M059J (cell line): ENCODE measurements at regions not wholly inside any gene's neighbourhood (a gene's known extent, or its start where the extent isn't known, plus 50 kb on each side); places are given as distances from the start of the nearest gene placed in this dataset.
"Not testable (repeated sequence)": the region's sequence is repeated elsewhere in the genome, so short reads cannot be mapped to it uniquely, and the experiment has no call there.

Source experiments
- DNase-seq: peaks from one replicate; pipeline ENCODE4 v3.0.0-alpha.2; 2012; ENCODE audit warnings: low read depth

DNA sequence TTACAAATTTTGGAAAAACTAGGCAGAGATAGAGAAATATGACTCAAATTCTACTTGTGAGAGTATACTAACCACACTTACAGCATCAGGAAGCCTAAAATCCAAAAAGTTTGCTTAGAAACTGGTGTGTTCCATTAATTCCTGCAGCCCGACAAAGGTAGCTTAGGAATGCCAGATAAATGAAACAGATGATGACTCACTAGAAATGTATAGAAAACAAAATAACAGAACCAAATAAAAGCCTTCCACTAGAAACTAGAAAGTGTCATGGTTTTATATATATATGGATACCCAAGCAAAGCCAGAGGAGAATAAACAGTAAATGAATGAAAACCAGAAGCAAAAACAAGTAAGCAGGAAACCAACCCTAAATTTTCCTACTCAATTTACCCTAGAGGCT, 272.2 kb upstream of the PRDM9 start:
- no peak for DNase-seq

DNA sequence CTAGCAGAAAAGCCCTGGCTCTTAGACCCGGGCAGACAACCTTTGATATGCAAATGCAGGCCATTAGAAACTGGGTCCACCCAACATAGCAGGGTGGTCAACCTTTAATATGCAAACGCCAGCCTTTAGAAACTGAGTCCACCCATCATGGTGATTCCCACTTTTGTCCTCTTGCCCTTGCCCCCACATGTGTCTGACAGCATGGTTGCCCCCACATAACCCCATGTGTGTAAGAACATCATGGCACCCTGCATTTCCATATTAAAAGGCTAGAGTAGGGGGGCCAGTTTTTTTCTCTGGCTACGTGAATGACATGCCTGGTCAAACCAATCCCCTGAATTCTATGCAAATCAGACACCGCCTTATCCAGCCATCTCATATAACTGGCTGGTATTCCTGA, 273.2 kb upstream of the PRDM9 start:
- DNase-seq, result no peak

DNA sequence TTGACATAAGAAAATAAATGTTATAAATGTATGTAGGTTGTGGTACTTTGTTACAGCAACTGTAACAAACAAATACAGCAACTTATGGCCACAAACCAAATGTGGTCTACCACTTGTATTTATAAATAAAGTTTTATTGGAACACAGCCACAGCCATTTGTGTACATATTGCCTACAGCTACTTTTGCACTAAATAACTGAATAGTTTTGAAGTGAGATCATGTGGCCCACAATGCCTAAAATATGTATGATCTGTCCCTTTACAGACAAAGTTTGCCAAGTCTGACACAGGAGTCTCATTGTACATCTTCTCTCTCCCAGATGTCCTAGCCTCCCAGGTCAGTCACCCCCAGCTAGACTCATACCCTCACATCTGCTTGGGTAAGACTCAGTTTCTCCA, 283.6 kb upstream of the PRDM9 start:
- peak; percentile 4 for DNase-seq

DNA sequence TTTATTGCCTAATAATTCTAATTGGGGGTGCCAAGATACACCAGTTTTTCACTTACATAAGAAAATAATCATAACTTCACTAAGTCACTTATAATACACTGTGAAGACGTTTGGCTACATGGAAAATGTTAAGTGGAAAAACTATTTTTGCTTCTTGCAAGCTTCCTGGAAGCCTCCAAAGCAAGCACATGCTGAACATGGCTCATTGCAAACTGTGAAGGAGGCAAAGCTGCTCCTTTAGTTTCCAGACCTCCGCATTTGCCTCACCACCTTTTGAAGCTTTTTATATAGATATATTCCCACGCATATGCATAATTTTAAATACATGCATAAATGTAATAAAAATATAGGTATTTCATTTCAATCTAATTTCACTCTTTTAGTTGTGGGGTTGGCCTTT, 285.6 kb upstream of the PRDM9 start:
- no peak for DNase-seq

DNA sequence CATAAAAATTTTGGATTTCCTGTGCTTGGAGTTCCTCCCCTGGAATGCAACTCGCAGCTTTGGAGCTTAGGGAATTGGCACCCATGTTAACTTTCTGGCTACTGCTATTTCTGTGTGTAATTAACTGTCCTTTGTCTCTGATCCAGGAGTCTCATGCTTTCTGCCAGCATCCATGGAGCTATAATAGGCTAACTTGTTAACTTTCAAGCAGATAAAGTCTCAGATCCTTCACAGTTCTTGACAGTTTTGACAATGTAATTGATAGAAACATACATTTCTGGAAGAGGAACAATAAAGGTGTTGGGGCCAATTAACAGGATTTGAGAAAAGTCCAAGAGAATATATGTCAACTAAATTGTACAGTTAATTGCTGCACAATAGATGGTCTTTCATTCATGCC, 290.2 kb upstream of the PRDM9 start:
- no peak for DNase-seq

DNA sequence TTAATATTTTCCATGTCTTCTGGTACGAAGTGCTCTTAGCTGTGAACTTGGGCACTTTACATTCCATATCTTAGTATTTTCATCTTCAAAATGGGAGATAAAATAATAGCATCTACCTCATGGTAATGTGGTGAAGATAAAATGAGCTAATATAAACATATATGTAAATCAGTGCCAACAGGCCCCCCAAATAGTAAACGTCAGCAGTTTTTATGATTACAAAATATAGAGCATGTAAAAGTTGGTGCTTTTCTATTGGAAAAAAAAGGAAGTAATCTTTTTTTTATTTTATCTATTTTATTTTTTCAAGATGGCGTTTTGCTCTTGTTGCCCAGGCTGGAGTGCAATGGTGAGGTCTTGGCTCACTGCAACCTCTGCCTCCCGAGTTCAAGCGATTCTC, 291.1 kb upstream of the PRDM9 start:
- no peak for DNase-seq

DNA sequence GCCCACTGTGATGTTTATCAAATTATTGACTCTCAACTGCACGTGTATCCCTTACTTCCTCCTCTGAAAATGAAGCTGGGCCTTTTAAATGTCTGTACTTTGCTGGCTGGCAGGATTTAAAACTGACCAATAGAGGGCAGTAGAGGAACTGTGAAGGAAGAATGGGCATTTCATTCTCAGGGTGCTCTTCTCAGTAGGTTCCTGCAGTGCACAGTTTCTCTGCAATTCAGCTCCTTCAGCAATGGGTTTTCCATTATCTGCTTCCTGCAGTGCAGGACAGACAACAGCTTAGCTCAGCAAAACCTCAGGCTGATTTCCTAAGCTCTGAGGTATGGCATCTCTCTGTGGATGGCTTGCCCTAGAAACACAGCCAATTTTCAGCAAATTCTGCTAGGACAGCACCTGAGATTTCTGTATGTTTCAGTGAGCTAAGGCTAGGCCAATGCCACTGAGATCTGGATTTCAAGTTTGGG, 298.4 kb upstream of the PRDM9 start:
- DNase-seq, result peak; percentile 19

DNA sequence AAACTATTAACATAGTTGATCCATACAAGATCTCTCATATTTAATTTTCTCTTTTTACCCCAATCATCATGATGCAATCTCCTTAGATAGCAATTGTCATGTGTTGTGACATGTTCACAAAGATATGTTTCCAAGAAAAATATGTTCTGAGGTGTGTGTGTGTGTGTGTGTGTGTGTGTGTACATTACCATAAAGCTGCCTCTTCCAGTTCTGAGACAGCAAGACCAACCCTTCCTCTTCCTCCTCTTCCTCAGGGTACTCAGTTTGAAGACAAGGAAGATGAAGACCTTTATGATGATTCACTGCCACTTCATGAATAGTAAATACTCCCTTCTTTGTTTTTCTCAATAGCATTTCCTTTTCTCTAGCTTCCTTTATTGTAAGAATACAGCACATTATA, 303.3 kb upstream of the PRDM9 start:
- DNase-seq, result no peak

DNA sequence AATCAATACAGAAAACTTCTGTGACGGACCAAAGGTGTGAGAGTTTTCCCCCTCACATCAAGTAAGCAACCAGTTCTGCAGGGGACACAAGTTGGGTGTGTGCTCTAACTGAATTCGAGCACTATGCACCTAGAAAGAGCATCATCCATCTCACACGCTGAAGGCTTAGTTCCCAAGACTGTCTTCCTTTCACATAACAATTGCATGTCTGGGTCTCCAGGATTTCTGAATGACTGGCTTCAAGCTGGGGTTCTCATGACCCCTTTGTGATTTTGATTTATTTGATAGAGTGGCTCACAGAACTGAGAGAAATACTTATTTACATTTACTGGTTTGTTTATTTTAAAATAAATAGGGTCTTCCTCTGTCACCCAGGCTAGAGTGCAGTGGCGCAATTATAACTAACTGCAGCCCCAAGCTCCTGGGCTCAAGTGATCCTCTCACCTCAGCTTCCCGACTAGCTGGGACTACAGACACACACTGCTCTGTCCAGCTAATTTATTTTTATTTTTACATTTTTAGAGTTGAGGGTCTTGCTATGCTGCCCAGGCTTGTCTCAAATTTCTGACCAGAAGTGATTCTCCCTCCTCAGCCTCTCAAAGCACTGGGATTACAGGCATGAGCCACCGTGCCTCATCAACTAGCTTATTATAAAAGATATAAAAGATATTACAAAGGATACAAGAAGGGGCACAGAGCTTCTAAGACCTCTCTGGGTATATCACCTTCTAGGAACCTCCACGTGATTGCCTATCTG, 316.7 kb upstream of the CDH12 start:
- DNase-seq, result no peak

DNA sequence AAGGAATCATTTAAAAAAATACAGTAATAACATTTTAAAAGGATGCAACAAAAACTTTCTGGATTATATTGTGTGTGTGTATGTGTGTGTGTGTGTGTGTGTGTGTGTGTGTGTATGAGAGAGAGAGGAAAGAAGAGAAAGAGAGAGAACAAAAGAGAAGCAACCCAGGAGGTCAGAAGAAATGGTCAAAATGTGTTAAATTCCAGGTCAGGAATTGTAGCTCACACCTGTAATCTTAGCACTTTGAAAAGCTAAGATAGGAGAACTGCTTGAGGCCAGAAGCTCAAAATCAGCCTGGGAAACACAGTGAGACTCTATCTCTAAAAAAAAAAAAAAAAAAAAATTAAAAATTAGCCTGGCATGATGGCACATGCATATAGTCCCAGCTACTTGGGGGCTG, 311.8 kb upstream of the CDH12 start:
- no peak for DNase-seq

DNA sequence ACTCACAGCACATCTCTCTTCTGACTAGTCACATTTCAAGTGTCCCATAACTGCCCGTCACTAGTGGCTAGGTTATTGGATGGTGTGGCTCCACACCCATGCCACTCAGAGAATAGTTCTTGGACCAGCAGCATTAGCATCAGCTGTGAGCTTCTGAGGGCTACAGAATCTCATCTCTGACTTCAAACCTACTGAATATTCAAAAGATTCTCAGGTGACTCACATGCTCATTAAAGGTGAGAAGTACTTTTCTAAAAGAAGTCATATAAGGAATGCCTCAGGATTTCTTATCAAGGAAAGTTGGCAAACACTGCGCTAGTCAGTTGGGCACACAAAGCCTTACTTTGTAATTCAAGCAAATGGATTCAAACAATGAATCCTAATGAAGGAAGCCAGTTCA, 305.0 kb upstream of the CDH12 start:
- DNase-seq, result no peak

DNA sequence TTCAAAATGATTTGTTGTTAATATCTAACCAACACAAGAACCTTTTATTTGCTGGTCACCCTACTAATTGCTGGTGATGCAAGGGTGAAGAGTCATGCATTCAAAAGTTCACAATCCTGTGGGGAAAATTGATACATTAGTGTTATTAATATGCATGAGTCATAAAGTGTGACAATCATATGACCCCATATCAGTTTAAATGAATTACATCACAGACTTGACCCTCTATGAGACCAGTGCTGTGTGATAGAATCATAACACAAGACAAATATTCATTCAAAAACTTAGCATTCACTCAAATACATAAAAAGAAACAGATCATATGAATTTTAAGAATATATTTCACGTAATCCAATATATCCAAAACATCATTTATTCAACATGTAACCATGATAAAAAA, 304.6 kb upstream of the CDH12 start:
- no peak for DNase-seq

DNA sequence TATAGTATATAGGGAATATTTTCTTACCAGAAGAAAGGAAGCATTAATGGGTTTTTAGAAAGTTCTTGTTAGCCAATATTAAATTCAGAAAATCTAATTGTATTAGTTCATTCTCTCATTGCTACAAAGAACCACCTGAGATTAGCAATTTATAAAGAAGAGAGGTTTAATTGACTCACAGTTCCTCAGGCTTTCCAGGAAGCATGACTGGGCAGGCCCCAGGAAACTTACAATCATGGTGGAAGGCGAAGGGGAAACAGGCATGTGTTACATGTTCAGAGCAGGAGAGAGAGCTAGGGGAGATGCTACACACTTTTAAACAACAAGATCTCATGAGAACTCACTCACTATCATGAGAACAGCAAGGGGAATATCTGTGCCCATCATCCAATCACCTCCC, 304.0 kb upstream of the CDH12 start:
- DNase-seq, result no peak

DNA sequence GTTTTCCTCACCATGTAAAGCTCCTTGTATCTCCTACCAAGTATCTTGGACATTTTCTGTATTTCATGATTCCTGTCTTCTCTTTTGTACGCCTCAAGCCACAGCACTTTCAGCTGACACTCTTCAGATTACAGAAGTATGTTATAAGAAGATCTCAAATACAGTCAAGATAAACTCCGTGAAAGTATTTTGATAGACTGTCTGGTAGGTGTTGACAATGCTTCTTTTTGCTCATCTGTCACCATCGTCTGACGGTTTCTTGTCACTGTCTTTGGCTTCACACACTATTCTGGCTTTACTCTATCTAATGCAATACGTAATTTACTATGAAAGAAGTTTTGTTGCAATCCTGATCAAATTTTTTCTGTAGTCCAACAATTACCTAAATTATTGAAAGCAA, 294.5 kb upstream of the CDH12 start:
- no peak for DNase-seq

DNA sequence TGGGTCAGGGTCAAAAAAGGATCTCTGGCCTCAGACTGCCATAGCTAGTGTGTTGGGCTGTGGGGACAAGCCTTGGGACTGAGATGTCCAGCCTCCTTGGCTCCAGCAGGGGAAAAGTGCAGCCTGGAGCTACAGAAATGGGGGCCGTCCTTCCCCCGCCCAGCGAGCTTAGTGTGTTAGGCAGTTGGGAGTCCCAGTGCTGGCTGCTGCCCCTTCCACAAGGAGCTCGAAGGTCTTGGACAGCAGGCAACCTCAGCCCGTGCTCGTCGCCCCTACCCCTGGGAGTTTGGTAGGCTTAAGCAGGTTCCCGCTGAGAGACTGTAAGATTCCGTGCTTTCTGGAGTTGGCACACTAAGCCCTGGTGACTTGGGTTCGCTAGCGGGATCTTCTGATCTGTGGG, 293.0 kb upstream of the CDH12 start:
- no peak for DNase-seq

DNA sequence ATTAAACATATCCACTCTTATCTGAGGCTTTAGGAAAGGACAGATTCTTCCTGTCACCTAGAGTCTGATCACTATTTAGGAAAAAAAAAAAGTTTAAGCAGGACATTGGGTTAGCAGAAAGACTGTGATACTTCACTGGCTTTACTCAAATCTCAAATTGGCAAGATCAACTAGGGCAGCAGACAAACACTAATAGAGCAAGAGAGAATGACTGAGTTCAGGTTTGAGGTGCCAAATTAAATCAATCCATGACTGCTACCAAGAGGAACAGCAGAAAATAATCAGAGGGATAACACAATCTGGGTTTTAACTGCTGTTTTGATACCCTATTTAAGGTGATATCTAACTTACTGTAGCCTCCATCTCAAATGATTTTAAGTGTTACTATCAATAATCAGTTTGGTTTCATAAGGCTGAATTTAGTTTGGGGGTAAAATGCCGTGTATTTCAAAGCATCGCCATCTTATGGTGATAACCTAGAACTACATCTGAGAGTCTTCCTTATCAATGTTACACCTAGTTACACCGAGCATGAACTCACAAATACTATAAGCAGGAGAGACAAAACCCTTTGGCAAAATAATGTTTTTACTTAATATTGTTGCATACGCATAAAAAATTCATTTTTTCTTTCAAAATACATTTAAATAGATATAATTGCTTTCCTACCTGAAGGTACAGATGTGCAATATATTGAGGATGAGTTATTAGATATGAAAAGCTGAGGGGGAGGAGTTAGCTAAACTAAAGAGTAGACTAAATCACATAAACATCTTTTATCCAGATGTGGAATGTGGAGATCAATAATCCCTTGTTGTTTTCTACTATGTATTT, 286.4 kb upstream of the CDH12 start:
- DNase-seq, result no peak

DNA sequence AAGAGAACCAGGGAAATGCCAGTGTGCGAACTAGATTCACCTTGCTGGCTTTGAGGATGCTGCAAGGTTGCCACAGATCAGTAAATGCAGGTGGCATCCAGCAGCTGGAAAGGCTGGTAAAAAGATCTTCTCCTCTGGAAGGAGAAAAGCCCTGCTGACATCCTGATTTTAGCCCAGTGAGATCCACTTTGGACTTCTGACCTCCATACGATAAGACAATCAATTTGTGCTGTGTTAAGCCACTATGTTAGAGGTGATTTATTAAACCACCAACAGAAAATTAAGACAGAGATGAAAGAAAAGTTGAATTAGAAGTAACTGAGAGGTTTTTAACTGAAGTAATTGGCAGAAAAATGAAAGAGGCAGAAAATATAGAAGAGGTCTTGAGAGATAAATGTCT, 283.8 kb upstream of the CDH12 start:
- DNase-seq, result no peak

DNA sequence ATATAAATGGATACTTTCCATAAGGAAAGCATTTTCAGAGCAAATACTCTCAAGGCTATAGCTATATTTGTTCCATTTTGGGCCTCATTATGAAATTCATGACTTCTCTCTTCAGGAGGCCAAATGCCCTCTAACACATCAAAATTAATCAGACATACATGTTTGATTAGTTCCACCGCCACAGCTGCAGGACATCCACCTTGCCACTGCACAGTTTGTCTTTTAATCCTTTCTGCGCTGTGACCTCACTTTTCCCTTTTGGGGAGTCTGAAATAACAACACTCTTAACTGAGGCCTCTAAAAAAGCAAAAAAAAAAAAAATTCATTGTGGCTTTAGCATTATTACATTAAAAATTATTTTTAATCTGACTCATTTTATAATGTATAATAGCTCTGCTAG, 279.1 kb upstream of the CDH12 start:
- DNase-seq, result no peak

DNA sequence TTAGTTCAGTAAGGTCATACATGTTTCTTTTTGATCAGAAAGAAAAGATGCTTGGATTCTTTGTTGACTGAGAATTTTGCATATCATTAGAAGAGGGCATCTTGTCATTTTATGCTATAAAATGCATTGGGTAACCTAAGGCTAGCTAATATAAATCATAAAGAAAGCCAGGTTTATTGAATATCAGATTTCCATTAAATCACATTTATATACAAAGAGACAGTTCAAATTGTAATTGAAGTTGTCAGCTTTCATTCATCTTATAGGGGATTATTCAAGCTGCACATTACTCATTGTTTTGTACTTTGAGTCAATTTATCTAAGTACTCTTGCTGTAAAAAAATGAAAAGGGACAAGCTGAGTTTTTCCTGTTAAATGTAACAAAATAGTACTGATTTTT, 259.1 kb upstream of the CDH12 start:
- no peak for DNase-seq

DNA sequence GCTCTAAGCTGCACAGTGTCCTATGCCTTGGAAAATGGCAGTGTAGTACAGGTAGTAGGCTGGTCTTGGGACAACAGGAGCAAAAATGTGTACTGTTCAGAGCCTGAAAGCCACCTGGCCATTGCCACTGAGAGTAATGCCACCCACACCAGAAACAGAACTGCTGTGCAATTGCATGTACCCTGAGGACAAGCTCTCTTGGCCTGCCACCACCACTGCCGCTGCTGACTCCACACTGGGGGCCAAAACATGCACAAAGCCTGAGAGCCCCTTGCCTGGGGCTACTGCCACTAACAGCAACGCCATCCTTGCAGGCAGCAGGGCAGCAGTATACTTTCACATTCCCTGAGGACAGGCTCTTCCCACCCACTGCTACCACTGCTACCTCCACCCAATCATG, 251.9 kb upstream of the CDH12 start:
- DNase-seq, result no peak

DNA sequence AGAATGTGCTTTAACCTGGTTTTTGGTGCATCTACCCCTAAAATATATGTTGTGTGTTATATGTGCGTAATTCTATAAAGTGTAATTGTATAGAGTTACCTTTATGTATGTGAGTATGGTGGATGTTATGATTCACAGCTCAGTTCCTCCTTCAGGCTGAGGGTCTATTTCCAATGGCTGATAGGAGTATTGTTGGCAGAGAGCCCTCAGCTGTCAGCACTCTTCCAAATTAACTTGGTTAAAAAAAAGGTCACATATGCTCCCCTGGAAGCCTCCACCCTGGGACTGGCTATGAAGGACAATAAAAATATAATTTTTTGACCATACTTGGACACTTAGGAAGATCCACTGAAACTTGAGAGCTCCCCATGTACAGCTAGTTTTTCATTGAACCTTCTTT, 250.4 kb upstream of the CDH12 start:
- no peak for DNase-seq

DNA sequence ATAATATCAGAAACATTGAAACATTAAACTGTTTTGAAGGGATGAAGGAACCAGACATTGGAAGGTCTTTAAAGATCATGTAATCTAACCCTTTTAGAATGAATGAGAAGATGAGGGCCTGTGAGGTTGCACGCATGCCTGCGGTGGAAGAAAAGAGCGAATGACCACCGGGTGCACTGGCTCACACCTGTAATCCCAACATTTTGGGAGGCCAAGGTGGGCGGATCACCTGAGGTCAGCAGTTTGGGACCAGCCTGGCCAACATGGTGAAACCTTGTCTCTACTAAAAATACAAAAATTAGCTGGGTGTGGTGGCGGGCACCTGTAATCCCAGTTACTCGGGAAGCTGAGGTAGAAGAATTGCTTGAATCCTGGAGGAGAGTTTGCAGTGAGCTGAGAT, 242.3 kb upstream of the CDH12 start:
- not testable (repeated sequence) for DNase-seq

DNA sequence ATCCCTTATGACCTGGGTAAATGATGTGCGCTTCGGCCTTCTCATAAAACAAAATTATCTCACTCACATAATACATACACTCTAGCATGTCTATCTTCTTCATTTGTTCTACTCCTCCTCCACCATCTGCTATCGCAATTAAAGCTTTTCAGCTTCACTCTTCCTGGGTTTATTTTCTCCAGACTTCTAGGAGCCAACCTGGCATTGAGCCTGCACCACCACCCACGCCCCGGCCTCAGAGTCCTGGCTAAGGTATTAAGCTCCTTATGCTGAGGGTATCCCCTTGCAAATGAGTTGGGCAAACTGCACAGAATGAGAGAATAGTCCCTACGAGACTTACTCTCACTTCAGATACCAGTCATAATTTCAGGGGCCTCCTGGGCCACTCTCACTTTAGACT, 236.1 kb upstream of the CDH12 start:
- no peak for DNase-seq
